ENCODE measurements at regions not wholly inside any gene's neighbourhood (a gene's known extent, or its start where the extent isn't known, plus 50 kb on each side); places are given as distances from the start of the nearest gene placed in this dataset.

GRCh38 chr17:79262624-79263023 is 188.0 kb downstream of the ENGASE start:
- no peak overlapping the region for H3K4me3 ChIP-seq
- 0 out of 2 replicates have a peak overlapping the region, but pooled peaks have one; percentile 6 for H3K9ac ChIP-seq
- H3K4me1 ChIP-seq: peaks cover 34% of the 10 kb centered on the region
- no peaks in the 10 kb centered on the region; the same call in 1 of the 2 replicates for H3K27me3 ChIP-seq
- H4K20me1 ChIP-seq: peaks cover 22% of the 10 kb centered on the region
- H3K4me2 ChIP-seq: peak overlapping the region; percentile 84
- no peaks in the 10 kb centered on the region for H3K9me3 ChIP-seq
- TF ChIP-seq Cebpa-rat (IDR thresholded peaks at IDR 0.05): no peak
- H3K36me3 ChIP-seq: no peaks in the 10 kb centered on the region
- peak overlapping the region; percentile 13; the same call in 1 of the 2 replicates for H3K27ac ChIP-seq

- Histone ChIP-seq H3K27me3 (peaks cover 7% of the 10 kb centered on the region; the same call in 1 of the 2 replicates), H3K9me3 (no peaks in the 10 kb centered on the region), H3K4me1 (peaks cover 39% of the 10 kb centered on the region), H4K20me1 (peaks cover 22% of the 10 kb centered on the region), H3K4me3 (no peak overlapping the region), H3K4me2 (peak overlapping the region; percentile 84), H3K9ac (peak overlapping the region; percentile 54), H3K36me3 (no peaks in the 10 kb centered on the region), H3K27ac (no peak overlapping the region)
- TF ChIP-seq Cebpa-rat (IDR thresholded peaks at IDR 0.05): no peak
These were observed 186.9 kb downstream of the ENGASE start for GRCh38 chr17:79261355-79262072.

GRCh38 chr17:79258843-79259242 is 184.2 kb downstream of the ENGASE start:
- Histone ChIP-seq H3K9me3 (no peaks in the 10 kb centered on the region), H3K9ac (no peak overlapping the region), H3K4me2 (no peak overlapping the region), H3K27me3 (peaks cover 7% of the 10 kb centered on the region; the same call in 1 of the 2 replicates), H3K4me3 (no peak overlapping the region), H4K20me1 (peaks cover 22% of the 10 kb centered on the region), H3K36me3 (no peaks in the 10 kb centered on the region), H3K27ac (no peak overlapping the region), H3K4me1 (peaks cover 31% of the 10 kb centered on the region)
- no peak for TF ChIP-seq Cebpa-rat (IDR thresholded peaks at IDR 0.05)

- Histone ChIP-seq H3K9ac (no peak overlapping the region), H3K27me3 (peaks cover 11% of the 10 kb centered on the region; the same call in 1 of the 2 replicates), H3K36me3 (no peaks in the 10 kb centered on the region), H3K9me3 (no peaks in the 10 kb centered on the region), H3K27ac (no peak overlapping the region), H4K20me1 (peaks cover 21% of the 10 kb centered on the region), H3K4me2 (no peak overlapping the region), H3K4me1 (peaks cover 34% of the 10 kb centered on the region), H3K4me3 (no peak overlapping the region)
- TF ChIP-seq Cebpa-rat (IDR thresholded peaks at IDR 0.05): no peak
These were observed 183.4 kb downstream of the ENGASE start for GRCh38 chr17:79258041-79258440.

GRCh38 chr17:79255926-79256585 is 181.4 kb downstream of the ENGASE start:
- Histone ChIP-seq H3K36me3 (no peaks in the 10 kb centered on the region), H3K9ac (no peak overlapping the region), H3K4me1 (peaks cover 21% of the 10 kb centered on the region), H3K4me2 (no peak overlapping the region), H3K9me3 (no peaks in the 10 kb centered on the region), H3K27me3 (peaks cover 16% of the 10 kb centered on the region; the same call in 1 of the 2 replicates), H3K27ac (no peak overlapping the region), H3K4me3 (no peak overlapping the region), H4K20me1 (0 out of 2 replicates have a peak, but pooled peaks cover under 1% of the 10 kb centered on the region)
- TF ChIP-seq Cebpa-rat (IDR thresholded peaks at IDR 0.05): no peak

GRCh38 chr17:79255456-79255855 is 180.8 kb downstream of the ENGASE start:
- Histone ChIP-seq H3K27ac (no peak overlapping the region), H3K9me3 (no peaks in the 10 kb centered on the region), H3K4me2 (no peak overlapping the region), H3K4me3 (no peak overlapping the region), H3K36me3 (no peaks in the 10 kb centered on the region), H3K4me1 (peaks cover 19% of the 10 kb centered on the region), H3K27me3 (peaks cover 16% of the 10 kb centered on the region; the same call in 1 of the 2 replicates), H3K9ac (no peak overlapping the region), H4K20me1 (no peaks in the 10 kb centered on the region)
- TF ChIP-seq Cebpa-rat (IDR thresholded peaks at IDR 0.05): no peak

- no peak overlapping the region for H3K9ac ChIP-seq
- H3K4me1 ChIP-seq: peaks cover 19% of the 10 kb centered on the region
- no peak overlapping the region for H3K4me2 ChIP-seq
- TF ChIP-seq Cebpa-rat (IDR thresholded peaks at IDR 0.05): no peak
- no peak overlapping the region for H3K27ac ChIP-seq
- no peaks in the 10 kb centered on the region for H4K20me1 ChIP-seq
- H3K9me3 ChIP-seq: no peaks in the 10 kb centered on the region
- H3K27me3 ChIP-seq: peaks cover 16% of the 10 kb centered on the region; the same call in 1 of the 2 replicates
- H3K36me3 ChIP-seq: no peaks in the 10 kb centered on the region
- H3K4me3 ChIP-seq: no peak overlapping the region
These were observed 180.4 kb downstream of the ENGASE start for GRCh38 chr17:79255046-79255445.

- Histone ChIP-seq H3K4me2 (peak overlapping the region; percentile 50), H3K9me3 (no peaks in the 10 kb centered on the region), H4K20me1 (no peaks in the 10 kb centered on the region), H3K4me3 (no peak overlapping the region), H3K27me3 (peaks cover 16% of the 10 kb centered on the region; the same call in 1 of the 2 replicates), H3K36me3 (no peaks in the 10 kb centered on the region), H3K4me1 (peaks cover 37% of the 10 kb centered on the region), H3K27ac (no peak overlapping the region), H3K9ac (no peak overlapping the region)
- no peak for TF ChIP-seq Cebpa-rat (IDR thresholded peaks at IDR 0.05)
These were observed 178.3 kb downstream of the ENGASE start for GRCh38 chr17:79252886-79253285.

- no peak for TF ChIP-seq Cebpa-rat (IDR thresholded peaks at IDR 0.05)
- Histone ChIP-seq H3K9me3 (no peaks in the 10 kb centered on the region), H3K36me3 (no peaks in the 10 kb centered on the region), H3K27me3 (peaks cover 9% of the 10 kb centered on the region; the same call in 1 of the 2 replicates), H4K20me1 (no peaks in the 10 kb centered on the region), H3K4me1 (peaks cover 33% of the 10 kb centered on the region), H3K4me3 (no peak overlapping the region), H3K27ac (no peak overlapping the region), H3K9ac (no peak overlapping the region), H3K4me2 (no peak overlapping the region)
These were observed 177.2 kb downstream of the ENGASE start for GRCh38 chr17:79251824-79252223.

All from BLaER1 (cell line).